ENCODE measurements at regions not wholly inside any gene's neighbourhood (a gene's known extent, or its start where the extent isn't known, plus 50 kb on each side); places are given as distances from the start of the nearest gene placed in this dataset.

DNA sequence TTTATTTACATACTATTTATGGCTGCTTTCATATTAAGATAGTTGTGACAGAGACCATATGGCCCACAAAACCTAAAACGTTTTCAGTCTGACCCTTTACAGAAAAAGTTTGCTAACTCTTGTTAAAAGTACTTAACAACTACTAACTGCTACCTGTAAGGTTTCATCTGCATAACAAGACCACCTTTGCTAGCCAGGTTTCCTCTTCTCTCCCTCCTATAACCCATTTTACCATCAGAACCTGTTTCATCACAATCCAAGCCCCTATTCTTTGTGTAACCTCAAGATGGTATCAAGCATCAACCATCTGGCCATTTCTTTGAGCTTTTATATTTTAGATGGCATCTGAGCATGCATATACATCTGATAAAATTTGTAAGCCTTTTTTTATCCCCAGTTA, 305.4 kb downstream of the HHIPL2 start:
- H2BK12ac ChIP-seq (ENCODE audit: low read depth, low read length), result no peak overlapping the region
- no peak overlapping the region for H3K4me2 ChIP-seq (ENCODE audit: insufficient read depth in 1 of 2, low read depth in 2 of 2, low read length in 2 of 2)
- no peak overlapping the region for H2BK15ac ChIP-seq (ENCODE audit: low read length)
- H3K27ac ChIP-seq (ENCODE audit: low read depth, low read length), result no peak overlapping the region
- H3K36me3 ChIP-seq (ENCODE audit: control insufficient read depth in 2 of 4, insufficient read depth in 4 of 4, low read length in 3 of 4), result no peaks in the 10 kb centered on the region
- no peak overlapping the region for H2BK20ac ChIP-seq (ENCODE audit: low read length)
- no peak overlapping the region for H3K4me3 ChIP-seq (ENCODE audit: extremely low read depth in 1 of 4, insufficient read depth in 2 of 4, low read depth in 3 of 4, low read length in 4 of 4)
- H4K8ac ChIP-seq (ENCODE audit: extremely low read depth, insufficient read depth, low read length), result no peak overlapping the region
- H2BK120ac ChIP-seq (replicated peaks; ENCODE audit: low read depth, low read length), result no peak overlapping the region
- H3K23me2 ChIP-seq (ENCODE audit: low read depth, low read length), result no peaks in the 10 kb centered on the region
- H4K20me1 ChIP-seq (replicated peaks in 1 of 2; ENCODE audit: control insufficient read depth in 1 of 2, insufficient read depth in 2 of 2, low read length in 2 of 2), result no peaks in the 10 kb centered on the region
- no peak overlapping the region for H3K23ac ChIP-seq (ENCODE audit: insufficient read length)
- ChIA-PET POLR2A (ENCODE audit: partially characterized antibody) (interaction anchor here (0.8 kb wide), 1 partner anchor 25 kb away, joined by 3 read pairs; no protein-coding TSS in a partner anchor), CTCF (ENCODE audit: partially characterized antibody) (interaction anchor here (0.6 to 1.5 kb wide), 2 partner anchors 71 to 541 kb away, joined by 3 to 5 read pairs; no protein-coding TSS in a partner anchor)
- H3K4ac ChIP-seq (replicated peaks; ENCODE audit: insufficient read length, low read depth, low read length), result no peak overlapping the region
- H3K56ac ChIP-seq (replicated peaks; ENCODE audit: insufficient read length, low read depth, low read length), result no peak overlapping the region
- H3K4me1 ChIP-seq (replicated peaks in 1 of 4; ENCODE audit: control insufficient read depth in 3 of 4, insufficient read depth in 4 of 4, low read length in 3 of 4), result peaks cover 0 to 14% (median 13%) of the 10 kb centered on the region in 4 experiments; a peak in 6 of 7 replicates
- H3K14ac ChIP-seq (ENCODE audit: insufficient read length), result no peak overlapping the region
- H3K27me3 ChIP-seq (replicated peaks in 1 of 4; ENCODE audit: control insufficient read depth in 3 of 4, extremely low read depth in 1 of 4, insufficient read depth in 3 of 4, low read length in 3 of 4), result peaks cover 0 to 1% (median 0%) of the 10 kb centered on the region in 4 experiments; a peak in 1 of 7 replicates
- H3K79me2 ChIP-seq (ENCODE audit: control insufficient read depth in 1 of 2, insufficient read depth in 2 of 2, low read length in 2 of 2), result no peaks in the 10 kb centered on the region
- no peak overlapping the region for H3K18ac ChIP-seq (ENCODE audit: extremely low read depth, low read length)
- H4K91ac ChIP-seq (replicated peaks; ENCODE audit: insufficient read length, low read length), result no peak overlapping the region
- H2BK5ac ChIP-seq (ENCODE audit: low read depth, low read length), result no peak overlapping the region
- 19% methylated on average over 1 of the region's 1 CpG; no CpG with 5 or more reads in 1 of the 2 experiments for WGBS, 2 experiments (ENCODE audit: extremely low coverage in 1 of 2, insufficient coverage in 1 of 2, insufficient read length in 1 of 2, insufficient replicate concordance in 2 of 2, low coverage in 1 of 2, low lambda C conversion rate in 2 of 2, missing lambda C conversion rate in 1 of 2)
- no peaks in the 10 kb centered on the region for H3K79me1 ChIP-seq (ENCODE audit: low read depth, low read length)
- no peak overlapping the region for H2AFZ ChIP-seq (ENCODE audit: low read length)
- H4K5ac ChIP-seq (ENCODE audit: insufficient read length, low read depth, low read length), result no peak overlapping the region
- no peaks in the 10 kb centered on the region for H3K9me3 ChIP-seq (ENCODE audit: insufficient read depth in 2 of 2, low read depth in 1 of 2, low read length in 1 of 2)
- H2AK5ac ChIP-seq (ENCODE audit: low read depth, low read length), result no peak overlapping the region
- H3K9ac ChIP-seq (replicated peaks in 1 of 4; ENCODE audit: extremely low read depth in 1 of 4, low read depth in 3 of 4, low read length in 3 of 4), result no peak overlapping the region
- FAIRE-seq, result no peak
- no peak for DNase-seq (ENCODE audit: low read depth in 1 of 2, low spot score in 2 of 2)
- TF ChIP-seq RNF2 (IDR thresholded peaks at IDR 0.05; ENCODE audit: borderline replicate concordance, low read depth, low read length, missing control alignments, poor library complexity, severe bottlenecking) (no peak), SAP30 (IDR thresholded peaks at IDR 0.05; ENCODE audit: insufficient read depth, insufficient replicate concordance, low read length) (no peak), KDM4A (IDR thresholded peaks at IDR 0.05; ENCODE audit: low read depth, low read length, severe bottlenecking) (no peak), E2F6 (IDR thresholded peaks at IDR 0.05) (no peak), RXRA (IDR thresholded peaks at IDR 0.05; ENCODE audit: insufficient read depth, low read depth, low read length) (no peak), JUND (IDR thresholded peaks at IDR 0.05; ENCODE audit: low read length) (no peak), KDM1A (IDR thresholded peaks at IDR 0.05; ENCODE audit: borderline replicate concordance, low read length) (no peak)

Measured in H1 (cell line).